Trophoblast cell (in vitro differentiated cells and primary cell): ENCODE measurements at regions not wholly inside any gene's neighbourhood (a gene's known extent, or its start where the extent isn't known, plus 50 kb on each side); places are given as distances from the start of the nearest gene placed in this dataset.

ENCODE experiments used
- DNase-seq, 2 donors: peaks; one replicate each; pipeline ENCODE4 v3.0.0-alpha.2; 2016
- H2AFZ ChIP-seq: 2 replicates; pipeline ENCODE4 v1.6.1; 2013; ENCODE audit warnings: low read length, moderate library complexity, mild to moderate bottlenecking; ENCODE audit not compliant: insufficient read depth, poor library complexity
- H2AK5ac ChIP-seq: 2 replicates; pipeline ENCODE4 v1.6.1; 2013; ENCODE audit warnings: mild to moderate bottlenecking, low read length
- H2BK120ac ChIP-seq: 2 replicates; pipeline ENCODE4 v1.6.1; 2013; ENCODE audit warnings: low read length, mild to moderate bottlenecking, moderate library complexity; ENCODE audit not compliant: insufficient read depth, poor library complexity
- H2BK12ac ChIP-seq: 2 replicates; pipeline ENCODE4 v1.6.1; 2013; ENCODE audit warnings: mild to moderate bottlenecking, low read length, moderate library complexity
- H2BK5ac ChIP-seq: 2 replicates; pipeline ENCODE4 v1.6.1; 2013; ENCODE audit warnings: low read length, low read depth, moderate library complexity, mild to moderate bottlenecking; ENCODE audit not compliant: poor library complexity
- H3K14ac ChIP-seq: 2 replicates; pipeline ENCODE4 v1.6.1; 2013; ENCODE audit warnings: mild to moderate bottlenecking, low read length
- H3K18ac ChIP-seq: 2 replicates; pipeline ENCODE4 v1.6.1; 2013; ENCODE audit warnings: mild to moderate bottlenecking, low read length
- H3K23ac ChIP-seq: 2 replicates; pipeline ENCODE4 v1.6.1; 2013; ENCODE audit warnings: low read length
- H3K27ac ChIP-seq: 2 replicates; pipeline ENCODE4 v1.5.1; 2013; ENCODE audit warnings: low read depth, mild to moderate bottlenecking, inconsistent platforms, low read length, moderate library complexity
- H3K27me3 ChIP-seq: 2 replicates; pipeline ENCODE4 v1.6.1; 2013; ENCODE audit warnings: inconsistent platforms, mild to moderate bottlenecking, low read length, moderate library complexity; ENCODE audit not compliant: insufficient read depth
- H3K36me3 ChIP-seq, 2 experiments: 1 replicate in 1 of 2; 2 replicates in 1 of 2; pipeline ENCODE4 v1.6.1; 2013; ENCODE audit warnings: low read length in 2 of 2, mild to moderate bottlenecking in 2 of 2, moderate library complexity in 1 of 2; ENCODE audit not compliant: insufficient read depth in 2 of 2, control insufficient read depth in 1 of 2
- H3K4ac ChIP-seq: 2 replicates; pipeline ENCODE4 v1.6.1; 2013; ENCODE audit warnings: low read depth, mild to moderate bottlenecking, low read length, moderate library complexity
- H3K4me1 ChIP-seq, 2 experiments: 1 replicate in 1 of 2; 2 replicates in 1 of 2; pipeline ENCODE4 v1.6.1; 2013; ENCODE audit warnings: low read length in 2 of 2, mild to moderate bottlenecking in 2 of 2, moderate library complexity in 1 of 2; ENCODE audit not compliant: insufficient read depth in 2 of 2, control insufficient read depth in 1 of 2
- H3K4me2 ChIP-seq: 2 replicates; pipeline ENCODE4 v1.6.1; 2013; ENCODE audit warnings: inconsistent platforms, mild to moderate bottlenecking, low read length, moderate library complexity
- H3K4me3 ChIP-seq: 2 replicates; pipeline ENCODE4 v1.5.1; 2013; ENCODE audit warnings: mild to moderate bottlenecking, low read depth, low read length, inconsistent platforms
- H3K79me1 ChIP-seq: one replicate; pipeline ENCODE4 v1.6.1; 2013; ENCODE audit warnings: low read length
- H3K79me2 ChIP-seq: 2 replicates; pipeline ENCODE4 v1.6.1; 2013; ENCODE audit warnings: low read length, mild to moderate bottlenecking; ENCODE audit not compliant: control insufficient read depth, insufficient read depth, poor library complexity
- H3K9ac ChIP-seq: 2 replicates; pipeline ENCODE4 v1.6.1; 2013; ENCODE audit warnings: mild to moderate bottlenecking, low read length
- H3K9me3 ChIP-seq: 2 replicates; pipeline ENCODE4 v1.6.1; 2013; ENCODE audit warnings: low read depth, mild to moderate bottlenecking, control low read depth, inconsistent platforms, low read length; ENCODE audit not compliant: insufficient read depth
- H4K12ac ChIP-seq: 2 replicates; pipeline ENCODE4 v1.6.1; 2013; ENCODE audit warnings: low read depth, mild to moderate bottlenecking, low read length, moderate library complexity
- H4K8ac ChIP-seq: 2 replicates; pipeline ENCODE4 v1.6.1; 2013; ENCODE audit warnings: low read depth, mild to moderate bottlenecking, low read length, moderate library complexity
- H4K91ac ChIP-seq: one replicate; pipeline ENCODE4 v1.6.1; 2013; ENCODE audit warnings: low read depth, mild to moderate bottlenecking, low read length, moderate library complexity
- WGBS: extraction: QIAGEN DNeasy Blood & Tissue Kit; methylation state at CpG from one replicate; pipeline ENCODE4 v1.1.7; 2013; ENCODE audit warnings: missing lambda C conversion rate; ENCODE audit not compliant: insufficient read length, insufficient coverage; ENCODE audit errors: extremely low coverage; 5-methylcytosine and 5-hydroxymethylcytosine counted together

DNA sequence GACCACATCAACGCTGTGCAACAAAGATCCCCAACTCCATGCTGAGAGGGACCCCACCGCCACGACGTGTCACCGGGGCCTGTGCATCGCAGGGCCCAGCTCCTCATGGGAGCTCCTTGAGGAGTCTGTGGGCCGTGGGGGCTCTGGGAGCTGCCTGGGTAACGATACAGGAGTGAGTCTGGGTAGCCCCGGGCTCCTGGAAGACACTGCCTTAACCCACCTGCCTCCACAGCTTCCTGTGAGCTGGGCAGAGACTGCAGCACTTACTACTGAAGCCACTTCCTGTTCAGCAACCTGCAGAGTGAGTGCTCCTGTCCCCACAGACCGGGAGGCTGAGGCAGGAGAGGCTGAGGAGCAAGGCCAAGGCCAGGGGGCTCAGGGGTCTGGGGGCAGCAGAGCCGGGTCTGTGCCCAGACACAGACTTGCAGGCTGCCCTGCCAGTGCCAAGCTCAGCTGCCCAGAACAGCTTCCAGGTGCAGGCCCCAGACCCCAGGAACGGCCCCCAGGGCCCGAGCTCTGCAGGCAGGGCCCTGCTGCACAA, 226.7 kb downstream of the BRD1 start:
- H3K79me1 ChIP-seq: no peaks in the 10 kb centered on the region
- no peak overlapping the region for H3K4me3 ChIP-seq
- no peak overlapping the region for H3K23ac ChIP-seq
- H4K91ac ChIP-seq: no peak overlapping the region
- no peak overlapping the region for H3K9ac ChIP-seq
- H3K14ac ChIP-seq: no peak overlapping the region
- no peak overlapping the region for H4K8ac ChIP-seq
- no peaks in the 10 kb centered on the region for H3K79me2 ChIP-seq
- no peak overlapping the region for H2AK5ac ChIP-seq
- H3K4me2 ChIP-seq: no peak overlapping the region
- no peak overlapping the region for H2BK5ac ChIP-seq
- DNase-seq: no peak
- WGBS: no CpG with 5 or more reads among the region's 13 CpGs
- H3K27me3 ChIP-seq: no peaks in the 10 kb centered on the region
- no peaks in the 10 kb centered on the region for H3K36me3 ChIP-seq
- no peaks in the 10 kb centered on the region for H3K4me1 ChIP-seq
- no peak overlapping the region for H4K12ac ChIP-seq
- H2BK120ac ChIP-seq: no peak overlapping the region
- no peak overlapping the region for H3K27ac ChIP-seq
- peaks cover 4% of the 10 kb centered on the region for H3K9me3 ChIP-seq
- H2BK12ac ChIP-seq: no peak overlapping the region
- no peak overlapping the region for H2AFZ ChIP-seq
- H3K18ac ChIP-seq: no peak overlapping the region
- H3K4ac ChIP-seq: no peak overlapping the region

- Histone ChIP-seq H4K8ac (no peak overlapping the region), H2BK120ac (no peak overlapping the region), H3K18ac (no peak overlapping the region), H3K4ac (no peak overlapping the region), H3K4me1 (no peaks in the 10 kb centered on the region), H3K4me2 (no peak overlapping the region), H2BK12ac (no peak overlapping the region), H3K79me2 (no peaks in the 10 kb centered on the region), H3K9me3 (peaks cover 7% of the 10 kb centered on the region), H2BK5ac (no peak overlapping the region), H3K79me1 (no peaks in the 10 kb centered on the region), H3K4me3 (no peak overlapping the region), H3K27me3 (no peaks in the 10 kb centered on the region), H3K36me3 (no peaks in the 10 kb centered on the region), H4K91ac (no peak overlapping the region), H3K27ac (no peak overlapping the region), H2AFZ (no peak overlapping the region), H3K14ac (no peak overlapping the region), H2AK5ac (no peak overlapping the region), H3K9ac (no peak overlapping the region), H3K23ac (no peak overlapping the region), H4K12ac (no peak overlapping the region)
- WGBS: no CpG with 5 or more reads among the region's 20 CpGs
- no peak for DNase-seq
Measured at GRCh38 chr22:49600468-49600867, 227.2 kb downstream of the BRD1 start.

DNA sequence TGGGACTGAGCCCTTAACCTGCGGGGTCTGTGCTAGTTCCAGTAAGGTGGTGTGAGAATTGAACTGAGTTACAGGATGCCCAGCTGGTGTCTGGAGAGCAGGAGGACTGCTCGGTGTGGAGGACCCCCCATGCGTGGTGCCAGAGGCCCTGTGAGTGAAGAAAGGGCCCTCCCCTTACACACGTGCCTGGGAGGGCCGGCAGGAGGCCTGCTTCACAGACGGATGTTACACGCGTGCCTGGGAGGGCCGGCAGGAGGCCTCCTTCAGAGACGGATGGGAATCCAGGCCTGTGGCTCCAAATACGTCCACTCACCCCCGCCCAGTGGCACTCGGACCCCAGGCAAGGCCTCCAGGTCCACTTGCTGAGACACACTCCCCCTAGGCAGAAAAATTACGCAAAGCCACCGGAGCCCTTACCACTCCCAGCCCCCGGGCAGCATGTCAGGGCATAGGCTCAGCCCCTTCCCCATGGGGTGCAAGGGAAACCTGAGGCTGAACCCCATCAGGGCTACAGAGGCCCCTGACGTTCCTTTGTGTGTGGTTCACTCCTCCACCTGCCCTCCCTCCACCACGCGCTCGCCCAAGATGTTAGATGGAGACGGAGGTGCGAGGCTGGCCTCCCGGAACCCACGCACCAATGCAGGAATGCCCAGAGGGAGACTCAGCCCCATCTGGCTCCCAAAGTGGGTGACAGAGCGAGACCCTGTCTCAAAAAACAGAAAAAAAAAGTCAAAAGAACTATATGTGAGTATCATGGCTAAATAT, 227.8 kb downstream of the BRD1 start:
- Histone ChIP-seq H4K91ac (no peak overlapping the region), H3K79me1 (no peaks in the 10 kb centered on the region), H3K79me2 (no peaks in the 10 kb centered on the region), H4K12ac (no peak overlapping the region), H2BK12ac (no peak overlapping the region), H3K14ac (no peak overlapping the region), H3K4me1 (no peaks in the 10 kb centered on the region), H3K23ac (no peak overlapping the region), H3K27ac (no peak overlapping the region), H2AK5ac (no peak overlapping the region), H2BK5ac (no peak overlapping the region), H3K4ac (no peak overlapping the region), H3K36me3 (no peaks in the 10 kb centered on the region), H3K9ac (no peak overlapping the region), H3K18ac (no peak overlapping the region), H3K27me3 (no peaks in the 10 kb centered on the region), H3K4me2 (no peak overlapping the region), H2AFZ (no peak overlapping the region), H2BK120ac (no peak overlapping the region), H3K9me3 (peaks cover 9% of the 10 kb centered on the region), H3K4me3 (no peak overlapping the region), H4K8ac (no peak overlapping the region)
- no peak for DNase-seq
- no CpG with 5 or more reads among the region's 25 CpGs for WGBS

GRCh38 chr22:49599039-49599438, 228.6 kb downstream of the BRD1 start:
- Histone ChIP-seq H4K12ac (no peak overlapping the region), H3K79me2 (no peaks in the 10 kb centered on the region), H2BK5ac (no peak overlapping the region), H3K9me3 (peaks cover 11% of the 10 kb centered on the region), H3K27me3 (no peaks in the 10 kb centered on the region), H3K9ac (no peak overlapping the region), H2BK12ac (no peak overlapping the region), H4K91ac (no peak overlapping the region), H3K4me1 (no peaks in the 10 kb centered on the region), H3K4ac (no peak overlapping the region), H3K4me2 (no peak overlapping the region), H3K27ac (no peak overlapping the region), H3K36me3 (no peaks in the 10 kb centered on the region), H2AK5ac (no peak overlapping the region), H3K79me1 (no peaks in the 10 kb centered on the region), H3K18ac (no peak overlapping the region), H3K14ac (no peak overlapping the region), H2AFZ (no peak overlapping the region), H4K8ac (no peak overlapping the region), H3K4me3 (no peak overlapping the region), H2BK120ac (no peak overlapping the region), H3K23ac (no peak overlapping the region)
- no CpG with 5 or more reads among the region's 16 CpGs for WGBS
- DNase-seq: no peak
